Activated CD8-positive, alpha-beta memory T cell treated with anti-CD3 and anti-CD28 coated beads, Interleukin-2, amount 50 U/mL, for 1 hour (primary cell): ENCODE measurements at regions not wholly inside any gene's neighbourhood (a gene's known extent, or its start where the extent isn't known, plus 50 kb on each side); places are given as distances from the start of the nearest gene placed in this dataset.
"Not testable (repeated sequence)": the region's sequence is repeated elsewhere in the genome, so short reads cannot be mapped to it uniquely, and the experiment has no call there.

Source experiments
- DNase-seq: peaks from one replicate; pipeline ENCODE4 v3.0.0-alpha.2; 2020; ENCODE audit errors: extremely low read depth

DNA sequence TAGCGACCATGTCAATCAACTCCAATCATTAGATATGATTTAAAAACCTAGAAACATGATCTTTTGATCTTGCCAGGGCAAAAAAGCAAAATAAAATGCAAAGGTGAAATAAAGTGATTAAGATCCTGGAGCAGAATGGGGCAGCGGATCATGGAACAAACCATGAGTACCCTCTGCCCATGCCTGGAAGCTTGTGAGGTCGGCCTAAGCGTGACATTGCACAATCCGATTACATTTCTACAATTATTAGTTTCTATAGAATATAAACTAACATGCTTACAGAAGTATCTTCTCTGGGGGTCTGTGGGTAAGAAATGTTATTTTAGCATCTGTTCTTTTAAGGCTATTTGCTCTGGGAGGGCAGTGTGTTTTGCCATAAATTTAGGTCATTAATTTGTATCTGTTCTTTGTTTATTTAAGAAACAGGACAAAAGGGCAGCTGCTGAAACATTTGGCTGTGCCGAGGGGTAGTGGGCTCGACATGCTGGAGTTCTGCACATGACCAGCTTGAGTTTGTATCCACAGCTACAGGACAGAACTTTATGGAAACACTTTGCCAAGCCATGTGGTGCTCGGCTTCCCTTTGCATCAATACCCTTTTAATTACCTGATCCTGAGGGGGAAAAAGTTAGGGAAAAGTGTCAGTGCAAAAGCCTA, 55.9 kb downstream of the ZBTB18 start:
- no peak for DNase-seq

- DNase-seq, result no peak
Measured at GRCh38 chr1:244111027-244111426, 59.9 kb downstream of the ZBTB18 start.

GRCh38 chr1:244112041-244112440, 61.0 kb downstream of the ZBTB18 start:
- DNase-seq, result no peak

DNA sequence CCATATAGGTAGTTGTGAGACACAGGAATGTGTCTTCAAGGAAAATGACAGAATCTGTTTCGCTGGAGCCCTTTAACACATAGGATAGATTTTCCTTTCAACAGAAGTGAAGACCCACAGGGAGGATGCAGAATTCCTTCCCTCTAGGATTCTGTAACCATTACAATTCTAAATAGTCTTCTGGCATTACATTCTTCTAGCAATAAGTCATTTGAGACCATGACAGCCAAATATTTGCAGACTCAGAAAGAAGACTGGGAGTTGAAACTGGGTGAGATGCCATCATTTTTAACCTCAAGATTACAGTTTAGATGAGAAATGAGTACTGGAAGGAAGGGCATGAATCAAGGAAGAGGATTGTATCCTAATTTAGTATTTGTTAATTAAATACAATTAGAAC, 61.6 kb downstream of the ZBTB18 start:
- no peak for DNase-seq

GRCh38 chr1:244113532-244114320, 62.6 kb downstream of the ZBTB18 start:
- no peak for DNase-seq

GRCh38 chr1:244114892-244115291, 63.8 kb downstream of the ZBTB18 start:
- DNase-seq, result no peak

GRCh38 chr1:244116946-244117345, 65.9 kb downstream of the ZBTB18 start:
- DNase-seq, result no peak

DNA sequence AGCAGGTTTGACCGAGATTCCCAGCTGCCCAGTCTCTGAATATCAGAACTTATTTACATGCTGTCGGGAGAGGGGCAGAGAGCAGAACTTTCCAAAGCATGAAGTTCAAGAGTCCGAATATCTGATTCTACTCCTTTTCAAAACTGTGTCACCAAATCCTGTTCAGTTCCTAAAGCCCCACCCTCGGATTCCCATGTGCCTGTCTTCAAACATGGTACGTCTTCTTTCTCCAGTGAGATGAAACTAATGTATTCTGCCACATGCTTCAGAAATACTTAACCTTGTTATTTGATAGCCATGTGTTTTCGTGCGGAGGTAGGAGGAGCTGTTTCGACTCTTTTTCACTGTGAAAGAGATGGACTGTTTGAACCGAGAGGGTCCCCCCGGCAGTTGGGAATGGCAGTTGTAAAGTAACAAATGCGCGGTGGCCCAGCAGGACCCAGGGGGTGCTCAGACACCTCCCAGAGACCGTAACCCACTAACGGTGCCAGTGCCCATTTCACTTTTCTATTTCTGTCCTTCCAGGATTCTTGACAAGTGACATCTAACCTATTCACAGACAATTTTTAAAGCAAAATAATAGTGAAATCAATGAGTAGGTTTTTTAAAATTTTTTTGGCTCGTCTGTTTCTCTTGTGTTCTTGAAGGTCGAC, 67.2 kb downstream of the ZBTB18 start:
- DNase-seq, result no peak

DNA sequence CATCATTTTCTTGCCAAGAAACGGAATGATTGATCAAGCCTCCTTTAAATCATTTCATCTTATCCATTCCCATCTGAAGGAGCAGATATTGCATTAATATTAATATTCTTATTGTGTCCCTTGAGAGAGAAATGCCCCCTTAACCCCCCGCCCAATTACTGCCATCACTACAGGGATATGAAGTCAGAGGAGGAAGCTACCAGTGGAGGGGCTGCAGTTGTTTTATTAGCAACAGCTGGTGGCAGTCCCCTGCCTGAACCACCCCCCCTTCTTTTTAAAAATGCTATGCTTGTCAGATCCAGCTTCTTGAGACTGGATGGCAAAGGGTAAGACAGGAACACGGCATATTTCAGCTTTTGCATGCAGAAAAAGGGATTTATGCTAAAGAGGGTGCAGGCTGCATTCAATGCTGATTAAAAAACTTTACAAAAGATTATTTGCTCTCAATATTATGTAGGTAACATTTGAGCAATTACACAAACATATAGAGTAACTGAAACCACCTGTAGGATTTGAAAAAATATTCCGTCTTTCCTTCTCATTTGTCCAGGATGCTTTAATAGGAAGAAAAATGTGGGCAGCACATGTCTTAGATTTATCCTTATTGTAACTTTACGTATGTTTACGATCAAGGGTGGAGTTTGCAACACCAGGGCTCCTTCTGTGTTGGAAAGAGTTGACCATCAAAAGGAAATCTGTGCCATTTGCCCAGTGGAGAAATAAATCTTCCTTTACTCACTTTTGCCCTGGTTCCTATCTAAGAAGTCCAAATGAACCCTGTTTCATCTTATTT, 77.7 kb downstream of the ZBTB18 start:
- no peak for DNase-seq

DNA sequence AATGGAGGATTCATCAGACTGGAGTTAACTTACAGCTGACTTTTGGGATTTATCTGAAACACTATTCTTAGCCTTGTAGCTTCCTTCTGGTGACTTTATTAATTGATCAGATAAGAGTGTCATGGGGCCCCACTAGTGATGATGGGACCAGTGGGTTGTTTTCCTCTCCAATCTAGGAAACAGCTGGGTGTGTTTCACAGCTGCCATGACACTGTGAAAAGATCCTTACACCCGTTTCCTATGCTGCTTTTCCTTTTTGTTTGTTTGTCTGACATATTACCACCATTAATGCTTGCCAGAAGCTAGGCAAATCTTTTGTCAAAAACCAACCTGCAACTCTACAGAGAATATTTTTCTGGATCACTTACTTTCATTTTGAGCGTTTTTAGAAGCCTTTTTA, 86.2 kb downstream of the ZBTB18 start:
- DNase-seq, result no peak

- no peak for DNase-seq
Measured at GRCh38 chr1:244137725-244138124, 86.6 kb downstream of the ZBTB18 start.

DNA sequence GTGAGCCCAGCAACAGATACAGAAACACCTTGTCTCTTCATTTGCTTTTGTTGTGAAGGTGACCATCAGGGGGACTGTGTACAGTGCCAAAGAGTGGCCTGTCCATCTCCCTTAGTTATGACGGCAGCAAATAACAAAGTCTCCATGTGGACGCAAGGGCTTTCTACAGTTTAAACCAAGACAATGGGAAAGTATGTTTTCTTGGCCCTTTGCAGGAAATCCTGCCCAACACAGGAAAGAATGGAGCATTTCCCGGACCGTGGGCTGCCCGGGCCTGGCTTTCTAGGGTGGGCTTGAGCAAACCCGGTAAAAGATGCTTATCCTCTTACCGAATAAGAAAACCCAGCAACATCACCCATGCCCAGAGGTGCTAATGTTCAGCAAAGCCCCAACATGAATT, 87.3 kb downstream of the ZBTB18 start:
- no peak for DNase-seq

GRCh38 chr1:244139655-244140054, 88.6 kb downstream of the ZBTB18 start:
- no peak for DNase-seq

DNA sequence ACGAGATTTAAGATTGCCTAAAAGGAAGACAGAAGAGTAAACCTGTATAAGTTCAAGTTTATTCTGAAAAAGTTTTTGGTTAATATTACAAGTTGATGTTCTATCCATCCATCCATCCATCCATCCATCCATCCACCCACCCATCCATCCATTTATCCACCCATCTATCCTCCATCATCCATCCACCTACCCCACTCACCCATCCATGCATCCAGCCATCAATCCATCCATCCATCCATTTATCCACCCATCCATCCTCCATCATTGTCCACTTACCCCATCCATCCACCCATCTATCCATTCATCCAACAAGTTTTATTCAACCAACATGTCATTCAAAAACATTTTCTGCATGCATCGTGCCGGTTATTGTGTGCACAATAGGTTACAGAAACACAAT, 89.3 kb downstream of the ZBTB18 start:
- DNase-seq, result no peak

DNA sequence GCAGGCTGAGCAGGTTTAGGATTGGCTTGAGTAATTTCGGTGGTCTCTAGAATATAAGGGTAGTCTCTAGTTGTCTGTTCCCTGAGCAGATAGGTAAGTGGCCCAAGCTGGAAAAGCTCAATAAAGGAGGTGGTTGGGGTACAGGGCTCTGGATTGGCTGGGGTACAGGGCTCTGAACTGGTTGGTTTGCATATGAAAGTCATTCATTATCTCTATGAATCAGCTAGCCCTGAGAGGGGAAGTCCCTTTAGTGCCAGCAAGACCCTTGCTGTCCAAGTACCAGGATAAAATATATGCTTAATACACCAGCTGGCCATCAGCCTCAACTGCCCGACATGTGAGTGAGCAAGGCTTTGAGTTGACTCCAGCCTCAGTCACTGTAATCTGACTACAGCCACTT, 93.0 kb downstream of the ZBTB18 start:
- no peak for DNase-seq

DNA sequence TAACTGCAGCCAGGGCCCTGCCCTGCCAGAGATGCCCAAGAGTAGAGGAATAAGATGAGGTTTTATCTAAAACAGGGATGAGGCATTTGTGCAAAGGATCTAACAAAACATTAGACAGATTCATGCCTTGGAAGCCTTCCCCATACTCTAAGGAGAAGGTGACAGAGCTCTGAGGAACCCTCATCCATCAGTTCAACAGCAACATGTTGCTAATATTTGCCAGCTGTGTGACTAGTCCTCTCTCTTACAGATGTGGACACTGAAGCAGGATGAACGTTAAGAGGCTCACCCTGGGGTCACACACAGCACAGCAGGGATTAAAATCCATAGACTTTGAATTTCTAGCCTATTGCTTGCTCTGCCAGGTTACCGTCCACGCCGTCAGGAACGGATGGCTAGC, 99.0 kb downstream of the ZBTB18 start:
- DNase-seq, result no peak

DNA sequence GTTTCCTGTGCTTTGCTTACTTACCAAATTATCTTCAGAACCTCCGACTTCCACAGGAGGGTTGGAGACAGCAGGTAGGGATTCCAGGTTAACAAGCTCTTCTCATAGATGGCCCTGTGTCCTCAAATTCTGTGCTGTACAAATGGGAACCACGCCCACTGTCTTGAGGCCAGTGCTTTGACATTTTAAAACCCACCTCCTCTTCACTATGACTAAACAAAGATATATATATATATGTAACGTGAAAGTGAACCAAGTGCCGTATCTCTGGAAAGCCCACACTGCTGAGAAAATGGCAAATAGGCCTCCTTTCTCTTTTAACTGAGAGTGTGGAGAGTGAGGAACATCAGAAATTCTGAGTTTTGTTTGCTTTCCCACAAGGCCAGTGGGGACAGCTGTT, 99.6 kb downstream of the ZBTB18 start:
- DNase-seq, result no peak

DNA sequence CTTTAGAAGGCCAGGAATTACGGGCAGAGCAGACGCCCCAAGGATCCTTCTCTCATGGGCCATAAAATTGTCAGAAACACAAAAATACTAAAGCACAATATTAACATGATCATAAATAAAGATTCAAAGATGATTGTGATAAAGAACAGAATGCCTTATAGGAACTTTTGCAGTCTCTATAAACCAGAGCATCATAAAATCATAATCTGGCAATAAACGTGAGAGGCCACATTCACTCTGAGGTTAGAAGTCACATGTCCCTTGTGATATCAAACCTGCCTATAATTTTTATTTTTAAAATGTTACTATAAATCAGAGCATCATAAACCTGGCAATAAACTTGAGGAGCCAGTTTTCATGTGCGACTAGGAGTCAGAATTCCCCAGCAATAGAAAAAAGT, 100.5 kb downstream of the ZBTB18 start:
- no peak for DNase-seq

DNA sequence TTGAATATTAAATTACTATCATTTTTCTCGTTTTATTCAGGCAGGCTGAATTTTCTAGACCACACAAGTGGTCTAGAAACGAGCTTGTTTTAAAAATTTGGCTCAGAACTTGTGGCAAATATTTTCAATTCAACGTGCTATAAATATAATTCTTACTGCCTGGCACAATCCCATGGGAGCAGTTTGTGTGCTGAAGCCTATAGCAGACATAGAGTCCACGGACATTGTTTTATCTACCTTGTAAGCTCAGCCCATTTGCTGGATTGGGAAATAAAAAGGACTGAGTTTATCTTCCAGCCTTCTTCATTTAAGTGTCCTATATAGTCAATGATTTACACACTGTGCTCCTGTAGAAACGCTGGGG, 103.4 kb downstream of the ZBTB18 start:
- no peak for DNase-seq

GRCh38 chr1:244154872-244155531, 103.9 kb downstream of the ZBTB18 start:
- no peak for DNase-seq

- no peak for DNase-seq
Measured at GRCh38 chr1:244155661-244156060, 104.6 kb downstream of the ZBTB18 start.

GRCh38 chr1:244156617-244157016, 105.5 kb downstream of the ZBTB18 start:
- not testable (repeated sequence) for DNase-seq
